ENCODE measurements at regions not wholly inside any gene's neighbourhood (a gene's known extent, or its start where the extent isn't known, plus 50 kb on each side); places are given as distances from the start of the nearest gene placed in this dataset.

DNA sequence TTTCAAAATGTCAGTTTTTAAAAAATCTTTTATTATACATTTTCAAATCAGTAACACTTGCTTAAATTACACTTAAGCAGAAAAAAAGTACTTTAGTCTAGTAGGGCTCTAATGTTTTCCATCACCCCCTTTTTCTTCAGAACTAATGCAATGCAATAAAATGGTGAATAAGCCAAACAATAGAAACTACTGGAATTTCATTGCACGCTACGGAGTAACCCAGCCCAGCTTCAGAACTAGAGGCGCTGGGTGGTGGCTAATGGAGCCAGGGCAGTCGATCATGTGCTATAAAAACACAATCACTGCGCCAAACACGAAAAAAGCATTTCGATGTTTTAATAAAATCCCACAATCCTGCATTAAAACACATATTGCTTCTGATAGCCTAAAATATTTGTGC, 59.9 kb upstream of the ODAD2 start:
- no peak for DNase-seq (ENCODE audit: low spot score)

DNA sequence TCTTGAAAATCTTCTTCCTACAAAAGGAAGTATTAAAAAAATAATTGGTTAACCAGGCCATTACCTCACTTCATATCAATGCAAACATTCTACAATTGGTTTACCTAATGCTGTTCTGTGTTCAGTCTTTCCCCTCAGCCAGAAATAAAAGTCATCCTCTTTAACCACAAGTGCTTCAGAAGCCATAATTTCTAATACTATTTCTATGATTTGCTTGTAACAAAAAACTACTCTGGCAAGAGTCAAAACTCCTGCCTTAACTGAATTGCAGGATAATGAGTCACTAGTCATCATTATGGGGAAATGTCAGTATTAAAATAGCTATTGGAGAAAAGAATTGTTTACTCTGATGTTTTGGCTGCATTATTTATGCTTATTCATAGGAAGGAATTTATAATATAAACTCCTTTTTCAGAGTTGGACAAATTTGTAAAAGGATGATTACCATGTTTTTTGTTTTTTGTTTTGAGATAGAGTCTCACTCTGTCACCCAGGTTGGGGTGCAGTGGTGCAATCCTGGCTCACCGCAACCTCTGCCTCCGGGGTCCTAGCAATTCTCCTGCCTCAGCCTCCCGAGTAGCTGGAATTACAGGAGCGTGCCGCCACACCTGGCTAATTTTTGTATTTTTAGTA, 55.5 kb upstream of the ODAD2 start:
- peak; percentile 7 for DNase-seq (ENCODE audit: low spot score)

GRCh38 chr10:28049286-28049685, 50.4 kb upstream of the ODAD2 start:
- DNase-seq (ENCODE audit: low spot score), result no peak
